GM21717 (cell line): ENCODE measurements at regions not wholly inside any gene's neighbourhood (a gene's known extent, or its start where the extent isn't known, plus 50 kb on each side); places are given as distances from the start of the nearest gene placed in this dataset.
"Not testable (repeated sequence)": the region's sequence is repeated elsewhere in the genome, so short reads cannot be mapped to it uniquely, and the experiment has no call there.

Experiments used
- ATAC-seq: cut with Tn5 transposase; IDR thresholded peaks from one replicate; pipeline ENCODE4 v1.9.1; 2021; ENCODE audit warnings: mild to moderate bottlenecking, moderate library complexity; ENCODE audit not compliant: unreplicated experiment

GRCh38 chr6:71681234-71681867, 205.0 kb upstream of the RIMS1 start:
- ATAC-seq, result no peak

- not testable (repeated sequence) for ATAC-seq
Observed at GRCh38 chr6:71686021-71686677, 200.2 kb upstream of the RIMS1 start.

GRCh38 chr6:71698702-71699101, 187.6 kb upstream of the RIMS1 start:
- ATAC-seq, result no peak

- no peak for ATAC-seq
Observed at GRCh38 chr6:71706523-71706922, 179.8 kb upstream of the RIMS1 start.

- no peak for ATAC-seq
Observed at GRCh38 chr6:71707059-71707458, 179.3 kb upstream of the RIMS1 start.

GRCh38 chr6:71720705-71721104, 165.6 kb upstream of the RIMS1 start:
- no peak for ATAC-seq

- ATAC-seq, result no peak
Observed at GRCh38 chr6:71721642-71722041, 164.7 kb upstream of the RIMS1 start.

- ATAC-seq, result no peak
Observed at GRCh38 chr6:71722736-71723135, 163.6 kb upstream of the RIMS1 start.

GRCh38 chr6:71724456-71725125, 161.8 kb upstream of the RIMS1 start:
- no peak for ATAC-seq

GRCh38 chr6:71725126-71725470, 161.3 kb upstream of the RIMS1 start:
- ATAC-seq, result no peak

- ATAC-seq, result no peak
Observed at GRCh38 chr6:71726121-71726520, 160.2 kb upstream of the RIMS1 start.

- peak; percentile 92 for ATAC-seq
Observed at GRCh38 chr6:71727632-71728294, 158.6 kb upstream of the RIMS1 start.

GRCh38 chr6:71730284-71730683, 156.1 kb upstream of the RIMS1 start:
- ATAC-seq, result no peak

GRCh38 chr6:71733970-71734899, 152.1 kb upstream of the RIMS1 start:
- ATAC-seq, result no peak

- no peak for ATAC-seq
Observed at GRCh38 chr6:71737953-71738352, 148.4 kb upstream of the RIMS1 start.

GRCh38 chr6:71745525-71745924, 140.8 kb upstream of the RIMS1 start:
- ATAC-seq, result peak; percentile 85

GRCh38 chr6:71766146-71766760, 120.1 kb upstream of the RIMS1 start:
- no peak for ATAC-seq

GRCh38 chr6:71766796-71767195, 119.6 kb upstream of the RIMS1 start:
- ATAC-seq, result no peak

GRCh38 chr6:71768356-71768755, 118.0 kb upstream of the RIMS1 start:
- ATAC-seq, result no peak

- ATAC-seq, result no peak
Observed at GRCh38 chr6:71808865-71809264, 77.5 kb upstream of the RIMS1 start.
